ENCODE measurements at regions not wholly inside any gene's neighbourhood (a gene's known extent, or its start where the extent isn't known, plus 50 kb on each side); places are given as distances from the start of the nearest gene placed in this dataset.
"Not testable (repeated sequence)": the region's sequence is repeated elsewhere in the genome, so short reads cannot be mapped to it uniquely, and the experiment has no call there.

DNA sequence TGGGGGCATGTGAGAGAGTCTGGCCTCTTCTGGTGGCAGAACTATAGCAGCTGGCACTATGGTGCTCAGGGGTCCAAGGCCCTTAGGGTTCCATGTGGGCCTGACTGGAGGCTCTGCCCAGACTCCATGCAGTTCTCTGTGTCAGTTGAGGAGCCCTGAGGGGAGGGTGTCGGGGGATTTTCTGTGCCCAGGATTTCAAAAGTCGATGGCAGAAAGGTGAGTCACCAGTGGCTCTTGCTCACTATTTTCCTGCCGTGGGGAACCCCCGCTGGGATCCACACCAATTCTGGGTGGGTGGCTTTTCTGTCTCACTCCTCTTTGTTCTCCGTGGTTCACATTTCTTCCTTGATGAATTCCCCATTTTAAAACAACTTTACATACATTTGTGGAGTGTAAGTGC lies 54.1 kb upstream of the ANKRD30B start:
- H3K4me3 ChIP-seq (ENCODE audit: low read depth, low read length); H3K36me3 ChIP-seq (ENCODE audit: control insufficient read depth, insufficient read depth, low read length); H3K27ac ChIP-seq (ENCODE audit: low read depth, low read length); H3K27me3 ChIP-seq (ENCODE audit: control insufficient read depth, insufficient read depth, low read length); H3K4me1 ChIP-seq (ENCODE audit: control insufficient read depth, insufficient read depth, low read length); H3K9me3 ChIP-seq (ENCODE audit: control insufficient read depth, insufficient read depth, low read depth, low read length); H3K9ac ChIP-seq (ENCODE audit: low read length): not testable (repeated sequence)

DNA sequence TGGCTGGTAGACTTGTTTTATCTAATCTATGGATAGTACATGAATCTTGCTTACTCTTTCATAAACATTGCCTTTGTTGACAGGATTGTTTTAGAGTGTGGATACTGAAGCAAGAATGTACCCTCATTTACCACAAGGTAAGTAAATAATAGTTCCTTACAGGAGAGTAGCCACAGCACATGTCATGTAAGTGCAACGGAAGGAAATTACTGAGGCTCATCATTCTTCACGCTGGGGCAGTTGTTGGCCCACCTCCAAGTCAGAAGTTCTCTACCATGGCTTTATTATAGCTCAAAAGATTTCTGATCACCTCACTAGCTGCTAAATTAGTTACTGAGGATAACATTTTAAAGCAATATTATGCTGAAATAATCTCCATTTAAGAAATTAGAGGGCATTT lies 50.0 kb upstream of the ANKRD30B start:
- not testable (repeated sequence) for H3K27ac ChIP-seq (ENCODE audit: low read depth, low read length); H3K36me3 ChIP-seq (ENCODE audit: control insufficient read depth, insufficient read depth, low read length); H3K4me3 ChIP-seq (ENCODE audit: low read depth, low read length); H3K9me3 ChIP-seq (ENCODE audit: control insufficient read depth, insufficient read depth, low read depth, low read length); H3K9ac ChIP-seq (ENCODE audit: low read length); H3K4me1 ChIP-seq (ENCODE audit: control insufficient read depth, insufficient read depth, low read length); H3K27me3 ChIP-seq (ENCODE audit: control insufficient read depth, insufficient read depth, low read length)

All from HUES6 (cell line).